Left hindlimb (tissue), 1 donor: ENCODE measurements at regions not wholly inside any gene's neighbourhood (a gene's known extent, or its start where the extent isn't known, plus 50 kb on each side); places are given as distances from the start of the nearest gene placed in this dataset.
A peak's percentile ranks its signal among the peaks of the same experiment; 100 is the strongest.

Experiments
- DNase-seq: peaks from one replicate; pipeline ENCODE4 v3.0.0-alpha.2; 2018

DNA sequence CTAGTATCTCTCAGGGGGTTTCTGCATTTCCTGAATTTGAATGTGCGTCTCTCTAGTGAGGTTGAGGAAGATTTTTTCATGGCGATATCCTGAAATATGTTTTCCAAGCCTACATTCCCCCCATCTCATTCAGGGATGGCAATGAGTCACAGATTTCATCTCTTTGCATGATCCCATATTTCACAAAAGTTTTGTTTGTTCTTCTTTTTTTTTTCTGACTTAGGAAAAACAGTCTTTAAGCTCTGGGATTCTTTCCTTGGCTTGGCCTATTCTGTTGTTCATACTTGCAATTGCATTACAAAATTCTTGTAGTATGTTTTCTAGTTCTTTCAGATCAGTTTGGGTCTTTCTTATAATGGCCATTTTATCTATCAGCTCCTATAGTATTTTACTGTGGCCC lies 136.5 kb downstream of the DSEL start:
- DNase-seq: no peak

DNA sequence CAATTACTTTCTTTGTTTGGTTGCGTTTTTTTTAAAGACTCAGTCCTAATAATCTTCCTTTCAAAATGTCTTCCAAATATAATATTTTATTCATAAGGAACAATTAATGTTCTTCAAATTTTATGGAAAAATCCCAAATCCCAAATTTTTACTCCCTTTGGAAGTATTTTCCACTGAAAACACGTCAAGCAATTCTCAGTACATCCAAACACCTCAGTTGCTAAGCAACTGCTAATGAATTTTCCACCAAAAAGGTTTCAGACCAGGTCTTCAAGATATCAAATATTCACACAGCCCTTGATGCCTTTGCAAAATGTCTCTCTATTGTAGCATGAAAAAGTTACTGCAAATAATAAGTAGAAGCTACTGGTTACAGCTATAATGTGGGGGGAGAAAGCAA lies 140.1 kb downstream of the DSEL start:
- DNase-seq: no peak

DNA sequence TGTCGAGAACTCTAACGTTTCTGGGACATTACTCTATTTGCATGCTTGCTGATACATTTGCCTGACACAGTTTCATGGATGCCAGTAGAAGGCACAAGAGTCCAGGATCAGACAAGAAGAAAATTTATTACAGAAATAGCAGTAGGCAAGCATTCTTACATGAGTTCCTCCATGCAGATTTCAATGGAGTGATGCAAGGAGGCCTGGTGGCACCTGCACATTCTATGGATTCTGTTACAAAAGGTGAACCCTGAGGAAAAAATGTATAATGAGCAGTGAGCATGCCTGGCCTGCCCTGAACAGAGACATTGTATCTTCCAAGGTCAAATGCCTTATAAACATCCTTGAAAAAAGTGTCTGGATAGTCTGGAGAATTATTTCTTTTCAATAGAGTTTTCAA lies 142.9 kb downstream of the DSEL start:
- no peak for DNase-seq

DNA sequence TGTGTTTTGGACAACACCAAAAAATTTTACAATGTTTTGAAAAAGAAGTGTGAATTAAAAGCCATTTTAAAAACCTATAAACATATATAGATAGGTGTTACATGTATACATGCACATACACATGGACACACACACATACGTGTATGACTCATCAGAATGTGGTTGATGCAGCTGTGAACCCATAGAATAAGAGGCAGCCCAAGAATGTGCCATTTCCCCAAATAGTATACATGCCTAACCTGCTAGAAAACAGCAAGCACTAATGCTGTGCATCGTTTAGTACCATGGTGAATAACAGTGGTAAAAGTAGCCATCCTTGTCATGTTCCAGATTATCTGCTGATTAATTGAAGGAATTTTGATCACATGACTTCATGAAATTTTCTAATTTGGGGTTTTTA lies 149.0 kb downstream of the DSEL start:
- DNase-seq: no peak

DNA sequence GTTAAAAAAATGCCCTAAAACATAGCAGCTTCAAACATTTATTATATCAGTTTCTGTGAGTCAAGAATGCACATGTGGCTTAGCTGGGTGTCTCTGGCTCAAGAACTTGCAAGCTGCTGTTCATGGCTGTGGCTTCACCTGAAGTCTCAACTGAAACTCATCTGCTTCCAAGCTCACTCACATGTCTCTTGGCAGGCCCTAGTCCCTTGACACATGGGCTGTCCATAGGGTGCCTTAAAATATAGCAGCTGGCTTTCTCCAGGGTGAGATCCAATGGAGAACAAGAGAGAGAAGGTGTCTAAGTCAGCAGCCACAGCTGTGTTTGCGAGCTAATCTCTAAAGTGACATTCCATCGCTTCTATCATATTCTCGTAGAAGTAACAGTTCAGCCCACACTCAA lies 152.8 kb downstream of the DSEL start:
- DNase-seq: no peak

DNA sequence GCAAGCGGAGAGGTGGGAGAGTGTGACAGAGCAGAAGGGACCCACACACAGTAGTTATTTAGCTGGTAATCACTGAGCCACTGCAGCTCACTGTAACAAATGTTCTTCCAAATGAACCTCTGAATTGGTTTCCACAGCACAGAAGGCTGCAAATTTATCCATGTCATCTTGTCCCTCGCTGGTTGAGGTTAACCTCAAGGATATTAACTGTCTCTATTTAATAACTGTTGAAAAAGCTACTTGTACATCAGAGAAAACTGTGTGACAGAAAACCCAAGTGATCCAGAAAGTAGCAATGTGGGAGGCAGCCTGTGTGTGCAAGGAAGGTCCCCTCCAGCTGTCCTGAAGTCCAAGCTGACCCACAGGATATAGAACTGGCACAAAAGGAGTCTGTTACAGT lies 153.6 kb downstream of the DSEL start:
- no peak for DNase-seq

DNA sequence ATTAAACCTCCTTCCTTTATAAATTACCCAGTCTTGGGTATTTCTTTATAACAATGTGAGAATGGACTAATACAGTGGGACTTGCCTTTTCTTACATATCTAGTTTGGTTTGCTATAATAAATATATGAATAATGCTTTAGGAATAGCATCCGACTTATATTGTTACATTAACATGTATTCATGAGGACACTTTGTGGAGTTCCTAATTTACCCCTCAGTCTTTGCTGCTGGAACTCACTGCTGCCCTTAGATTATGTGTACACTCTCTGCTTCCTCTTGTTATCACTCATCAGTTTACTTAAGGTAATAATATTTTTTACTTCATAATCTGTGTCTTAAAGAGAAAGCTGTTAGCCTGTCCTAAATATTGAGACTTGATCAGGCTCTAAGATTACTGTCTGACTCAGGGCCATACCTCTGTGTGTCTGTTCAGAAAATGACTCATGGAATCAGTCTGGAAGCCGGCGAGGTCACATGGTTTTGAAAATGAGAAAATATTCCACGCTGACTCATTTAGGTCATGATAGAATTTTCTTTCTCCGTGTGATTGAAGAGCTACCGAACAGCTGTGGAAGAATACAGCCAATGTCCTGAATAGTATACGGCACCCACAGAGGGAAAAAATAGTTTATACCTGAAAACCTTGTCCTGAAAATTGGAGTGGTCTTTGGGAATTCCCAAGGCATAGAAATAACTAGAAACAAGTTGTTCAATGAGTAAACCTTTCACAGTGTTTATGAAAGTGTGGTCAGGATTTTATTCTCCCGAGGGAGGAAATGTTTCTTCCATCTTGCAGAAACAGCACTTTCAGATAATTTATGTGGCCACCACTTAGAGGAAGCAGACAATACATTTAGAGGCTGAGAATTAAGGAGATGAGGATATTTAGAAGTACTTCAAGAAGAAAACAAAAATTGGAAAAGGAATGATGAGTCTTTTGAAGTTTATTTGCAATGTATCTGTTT lies 156.4 kb downstream of the DSEL start:
- DNase-seq: peak; percentile 60

DNA sequence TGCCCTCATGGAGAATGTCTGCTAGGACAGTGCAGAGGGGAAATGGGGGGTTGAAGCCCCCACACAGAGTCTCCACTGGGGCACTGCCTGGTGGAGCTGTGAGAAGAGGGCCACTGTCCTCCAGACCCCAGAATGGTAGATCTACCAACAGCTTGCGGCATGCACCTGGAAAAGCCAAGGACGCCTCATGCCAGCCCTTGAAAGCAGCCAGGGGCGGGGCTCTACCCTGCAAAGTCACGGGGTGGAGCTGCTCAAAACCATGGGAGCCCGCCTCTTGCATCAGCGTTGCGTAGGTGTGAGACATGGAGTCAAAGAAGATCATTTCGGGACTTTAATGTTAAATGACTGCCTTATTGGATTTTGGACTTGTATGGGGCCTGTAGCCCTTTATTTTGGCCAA lies 157.6 kb downstream of the DSEL start:
- no peak for DNase-seq

DNA sequence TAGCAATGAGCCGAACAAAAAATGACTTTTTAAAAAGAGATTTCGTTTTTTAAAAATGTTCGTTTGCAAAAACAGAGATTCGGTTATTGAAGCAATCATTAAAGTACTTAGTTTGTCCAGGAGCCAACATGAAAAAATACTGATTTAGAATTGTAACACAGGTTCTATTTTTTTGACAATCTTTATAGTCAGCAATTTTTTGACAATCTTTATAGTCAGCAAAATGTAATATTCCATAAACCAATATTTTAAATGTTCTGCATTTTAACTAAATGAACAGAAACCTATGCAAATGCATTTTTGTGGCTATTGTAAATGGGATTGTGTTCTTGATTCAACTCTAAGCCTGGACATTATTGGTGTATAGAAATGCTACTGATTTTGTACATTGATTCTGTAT lies 161.8 kb downstream of the DSEL start:
- DNase-seq: no peak

DNA sequence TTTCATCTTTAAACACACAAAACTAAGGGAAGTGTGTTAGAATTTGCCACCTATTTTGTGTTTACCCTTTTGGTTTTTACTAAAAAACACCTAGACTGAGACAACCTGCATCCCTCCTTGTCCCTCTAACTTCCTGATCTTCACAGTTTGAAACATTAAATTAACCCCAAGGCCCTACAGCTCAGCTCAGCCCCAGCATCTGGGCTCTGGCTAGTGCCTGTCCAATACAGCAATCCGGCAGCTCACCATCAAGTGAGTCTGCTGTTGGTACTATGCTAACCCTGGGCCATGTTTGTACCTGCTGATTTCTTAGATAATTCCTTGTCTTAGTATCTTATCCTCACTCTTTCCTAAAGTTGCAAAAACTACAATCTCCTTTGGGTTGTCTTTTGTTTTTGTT lies 162.4 kb downstream of the DSEL start:
- no peak for DNase-seq

DNA sequence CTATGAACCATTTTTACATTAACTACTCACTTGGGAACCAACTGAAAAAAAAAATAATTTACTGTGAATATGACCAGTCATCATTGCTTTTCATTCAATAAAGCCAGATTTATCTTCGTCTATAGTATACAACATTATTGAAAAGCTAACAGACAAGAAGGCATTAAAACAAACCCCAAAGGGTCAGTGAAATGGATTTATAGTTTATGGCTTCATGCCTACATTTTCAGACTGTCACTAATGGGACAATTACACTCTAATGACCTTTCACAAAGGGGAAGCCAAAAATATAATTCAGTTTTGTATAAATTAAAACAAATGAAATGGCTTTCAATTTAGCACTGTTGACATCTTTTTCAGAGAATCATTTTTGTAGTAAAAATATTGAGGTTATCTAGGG lies 169.1 kb downstream of the DSEL start:
- no peak for DNase-seq

DNA sequence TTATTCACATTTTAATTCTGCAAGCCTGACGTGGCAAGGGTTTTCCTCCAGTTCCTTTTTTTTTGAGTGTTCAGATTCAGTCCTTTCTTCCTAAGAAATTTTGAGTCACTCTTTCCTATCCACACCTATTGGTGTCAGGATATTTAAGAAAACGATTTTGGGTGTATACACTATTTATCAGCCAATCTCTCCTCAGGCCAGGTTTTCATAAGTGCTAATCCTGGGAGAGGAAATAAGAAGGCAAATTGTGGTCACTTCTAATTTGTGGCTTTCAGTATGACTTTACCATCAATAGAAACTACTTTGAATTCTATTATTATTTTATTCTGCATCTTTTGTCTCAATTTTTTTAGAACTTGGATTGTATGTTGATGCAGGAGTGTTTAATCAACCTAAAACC lies 174.4 kb downstream of the DSEL start:
- no peak for DNase-seq

DNA sequence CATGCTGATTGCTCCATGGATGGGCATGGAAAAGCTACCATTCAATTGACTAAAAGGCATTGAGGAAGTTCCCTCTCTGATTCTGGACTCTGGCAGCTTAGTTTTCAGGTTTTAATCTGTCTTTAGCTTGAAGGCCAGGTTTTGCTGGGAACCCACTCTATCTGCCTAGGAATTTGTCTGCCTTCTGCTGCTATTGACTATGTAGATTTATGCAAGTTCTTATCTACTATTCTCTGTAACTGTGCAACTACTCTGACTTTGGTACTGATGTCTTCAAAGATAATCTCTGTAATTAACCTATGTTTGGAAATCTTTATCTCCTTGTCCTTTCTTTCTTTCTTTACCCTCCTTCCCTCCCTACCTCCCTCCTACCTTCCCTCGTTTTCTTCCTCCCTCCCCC lies 178.8 kb downstream of the DSEL start:
- no peak for DNase-seq

DNA sequence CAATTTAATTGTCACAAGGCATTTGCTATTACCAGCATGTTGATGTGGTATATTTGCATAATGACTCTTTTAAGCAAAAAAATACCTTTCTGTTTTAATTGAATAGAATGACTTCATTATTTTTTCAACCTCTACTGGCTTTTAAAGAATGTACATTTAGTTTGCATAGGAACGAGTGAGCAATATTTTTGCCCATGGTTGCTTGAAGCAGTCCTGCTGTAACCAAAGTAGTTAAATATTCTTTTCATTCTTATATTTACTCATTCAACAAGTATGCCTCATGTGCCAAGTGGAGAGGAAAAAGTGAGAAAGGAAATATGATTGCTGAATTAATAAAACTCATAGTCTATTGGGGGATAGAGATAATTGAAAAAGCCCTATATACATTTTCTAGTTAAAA lies 184.7 kb downstream of the DSEL start:
- no peak for DNase-seq

DNA sequence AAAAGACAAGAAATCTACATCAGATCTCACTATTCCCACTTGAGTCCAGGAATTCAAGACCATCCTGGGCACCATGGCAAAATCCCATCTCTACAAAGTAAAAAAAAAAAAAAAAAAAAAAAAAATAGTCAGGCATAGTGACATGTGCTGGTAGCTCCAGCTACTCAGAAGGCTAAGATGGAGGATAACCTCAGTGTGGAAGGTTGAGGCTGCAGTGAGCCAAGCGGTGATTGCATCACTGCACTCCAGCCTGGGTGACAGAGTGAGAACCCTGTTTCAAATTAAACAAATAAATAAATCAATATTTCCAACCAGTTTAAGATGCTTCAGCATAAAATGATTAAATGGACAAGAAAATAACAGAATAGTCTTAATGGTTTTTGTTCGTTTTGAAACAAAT lies 197.4 kb downstream of the DSEL start:
- DNase-seq: no peak

DNA sequence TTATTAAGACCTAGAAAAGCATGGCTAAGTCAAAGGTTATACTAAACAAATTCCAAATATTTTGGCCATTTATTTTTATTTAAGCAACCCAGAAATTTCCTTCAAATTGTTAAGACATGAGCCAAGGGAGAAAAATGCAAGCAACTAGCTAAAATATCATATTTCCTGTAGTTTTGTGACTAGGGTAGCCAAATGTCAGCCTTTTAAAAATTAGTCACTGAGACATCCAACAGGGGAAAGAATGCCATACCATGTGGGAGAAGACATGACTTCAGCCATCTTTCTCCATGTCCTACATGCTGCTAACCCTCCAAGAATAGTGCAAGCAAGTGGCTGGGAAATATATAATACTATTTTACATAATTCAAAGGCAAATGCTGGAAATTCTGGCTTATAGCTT lies 197.9 kb downstream of the DSEL start:
- no peak for DNase-seq

DNA sequence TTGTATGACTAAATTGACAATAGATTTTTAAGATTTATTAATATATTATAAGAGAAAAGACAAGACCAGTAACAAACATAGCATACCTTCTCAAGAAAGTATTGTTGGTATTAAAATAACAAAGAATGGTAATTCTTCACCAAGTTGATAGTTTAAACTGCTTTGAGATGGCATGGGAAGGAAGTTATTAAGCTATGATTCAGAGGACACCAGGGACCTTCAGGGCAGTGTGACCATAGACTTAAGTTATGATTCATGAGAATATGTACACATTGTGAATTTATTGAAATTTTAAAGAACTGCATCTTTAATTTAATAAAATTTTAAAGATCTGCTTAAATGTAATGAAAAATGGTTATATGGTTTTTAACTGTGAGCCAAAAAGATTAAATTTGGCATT lies 205.7 kb downstream of the DSEL start:
- DNase-seq: no peak

DNA sequence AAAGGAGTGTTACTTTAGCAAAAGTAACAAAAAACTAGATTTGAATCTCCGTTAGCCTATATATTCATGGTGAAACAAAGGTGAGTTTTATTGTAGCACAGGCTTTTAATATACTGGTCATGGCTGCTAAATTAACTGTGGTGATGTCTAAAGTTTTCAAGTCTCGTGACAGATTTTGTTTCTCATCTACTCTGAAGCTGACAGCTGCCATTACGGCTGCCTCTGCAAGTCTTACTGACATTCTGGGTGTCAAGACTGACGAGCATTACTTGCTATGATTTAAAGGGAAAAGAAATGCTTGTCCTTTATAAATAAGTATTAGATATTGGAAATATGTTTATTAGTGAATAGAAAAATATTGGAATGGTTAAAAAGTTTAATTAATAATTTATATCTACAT lies 207.7 kb downstream of the DSEL start:
- DNase-seq: no peak

DNA sequence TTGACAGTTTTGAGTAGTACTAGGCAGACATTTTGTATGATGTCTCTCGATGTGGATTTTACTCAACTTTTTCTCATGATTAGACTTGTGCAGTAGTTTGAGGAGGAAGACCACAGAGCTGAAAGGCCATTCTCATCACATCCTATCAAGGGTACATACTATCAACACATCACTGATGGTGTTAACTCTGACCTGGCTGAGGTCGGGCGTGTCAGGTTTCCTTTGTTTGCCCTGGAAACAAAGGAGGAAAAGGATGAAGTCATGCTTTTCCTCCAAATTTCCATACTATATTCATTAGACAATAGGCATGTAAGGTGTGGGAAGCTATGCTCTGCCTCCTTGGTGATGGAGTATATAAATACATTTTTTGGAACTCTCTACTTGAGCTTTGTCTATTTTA lies 211.1 kb downstream of the DSEL start:
- no peak for DNase-seq

DNA sequence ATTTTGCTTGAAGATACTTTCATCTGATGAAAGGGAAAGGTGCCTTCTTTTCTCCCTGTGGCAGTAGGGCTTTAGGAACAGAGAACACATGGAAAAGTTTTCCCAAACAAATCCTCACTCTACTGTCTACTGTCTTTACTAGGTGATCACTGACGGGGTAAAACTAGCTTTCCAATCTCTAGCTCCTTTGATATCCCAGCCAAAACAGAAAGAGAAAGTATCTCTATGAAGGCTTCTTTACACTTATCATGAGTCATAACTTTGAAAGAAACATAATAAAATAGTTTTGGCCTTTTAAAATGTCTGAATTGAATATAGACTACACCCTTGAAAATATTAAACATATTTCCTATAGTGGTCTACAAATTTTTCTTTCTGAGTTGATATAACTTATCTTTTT lies 214.5 kb downstream of the DSEL start:
- DNase-seq: no peak

DNA sequence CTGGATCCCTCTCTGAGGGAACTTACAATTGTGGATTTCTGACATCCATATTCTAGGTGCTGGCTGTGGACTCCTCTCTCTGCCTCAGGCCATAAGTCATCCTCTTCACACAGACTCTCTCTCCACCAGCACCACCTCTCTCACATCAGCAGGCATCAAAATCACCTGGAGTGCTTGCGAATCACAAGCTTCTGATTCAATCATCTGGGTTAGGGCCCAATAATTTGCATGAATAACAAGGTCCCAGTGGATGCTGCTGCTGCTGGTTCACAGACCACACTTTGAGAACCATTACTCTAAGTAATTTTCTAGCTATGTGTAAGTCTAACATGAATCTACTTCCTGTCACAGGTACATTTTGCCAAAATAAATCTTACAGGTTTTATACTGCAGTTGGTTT lies 214.9 kb downstream of the DSEL start:
- no peak for DNase-seq

DNA sequence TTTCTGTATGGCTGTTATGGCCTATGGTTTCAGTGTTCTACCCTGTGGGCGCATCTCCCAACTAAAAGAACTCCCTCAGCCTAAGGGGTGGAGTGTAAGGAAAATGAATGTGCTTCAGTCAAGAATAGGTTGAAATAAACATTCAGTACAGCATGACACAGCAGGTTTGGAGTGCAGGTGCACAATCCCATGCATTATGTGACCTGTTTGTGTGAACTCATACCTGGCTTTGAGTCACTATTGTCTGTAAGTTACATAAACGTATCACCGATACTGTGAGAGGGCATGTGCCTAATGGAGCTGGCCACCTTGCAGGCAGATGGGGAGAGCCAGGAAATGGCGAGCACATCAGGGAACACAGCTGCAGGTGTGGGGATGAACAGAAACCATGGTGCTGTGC lies 216.0 kb downstream of the DSEL start:
- DNase-seq: no peak

DNA sequence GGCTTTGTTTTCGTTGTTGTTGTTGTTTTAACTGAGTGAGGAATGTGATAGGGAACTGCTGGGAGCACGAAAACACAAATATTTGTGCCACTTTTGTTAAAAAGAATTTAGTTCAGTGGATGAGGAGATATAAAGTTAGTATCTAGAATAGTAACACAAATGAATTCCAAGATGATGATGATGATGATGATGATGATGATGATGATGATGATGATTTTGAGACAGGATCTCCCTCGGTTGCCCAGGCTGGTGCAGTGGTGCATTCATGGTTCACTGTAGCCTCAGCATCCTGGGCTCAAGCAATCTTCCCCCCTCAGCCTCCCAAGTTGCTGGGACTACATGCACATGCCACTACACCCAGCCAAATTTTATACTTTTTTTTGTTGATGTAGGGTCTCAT lies 223.7 kb downstream of the DSEL start:
- DNase-seq: no peak

DNA sequence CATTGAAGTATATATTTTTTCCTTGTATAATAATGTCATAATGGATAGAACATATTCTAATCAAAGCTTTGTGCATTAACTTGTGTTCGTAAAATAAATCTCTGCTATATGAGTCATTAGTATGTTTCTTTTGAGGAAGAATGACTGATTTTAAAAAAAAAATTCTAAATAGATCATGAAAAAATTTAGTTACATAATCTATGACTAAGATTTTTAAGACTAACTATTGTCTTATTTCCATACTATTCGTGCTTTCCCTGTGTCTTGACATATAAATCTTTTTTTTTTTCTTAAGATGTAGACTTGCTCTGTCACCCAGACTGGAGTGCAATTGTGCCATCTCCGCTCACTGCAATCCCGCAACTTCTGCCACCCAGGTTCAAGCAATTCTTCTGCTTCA lies 226.1 kb downstream of the DSEL start:
- no peak for DNase-seq

DNA sequence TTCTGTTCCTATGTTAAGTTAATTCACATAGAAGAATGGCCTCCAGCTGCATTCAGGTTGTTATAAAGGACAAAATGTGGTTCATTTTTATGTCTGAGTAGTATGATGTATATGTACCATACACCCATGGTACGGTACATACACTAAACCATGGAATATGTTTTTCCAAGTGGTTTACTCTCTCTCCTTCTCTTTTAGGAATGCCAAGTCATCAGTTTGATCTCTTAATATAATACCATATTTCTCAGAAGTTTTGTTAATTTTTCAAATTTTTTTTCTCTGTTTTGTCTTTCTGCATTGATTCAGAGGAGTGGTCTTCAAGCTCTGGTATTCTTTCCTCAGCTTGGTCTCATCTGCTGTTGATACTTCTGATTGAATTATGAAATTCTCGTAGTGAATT lies 230.9 kb downstream of the DSEL start:
- no peak for DNase-seq
